OCI-LY7 (cell line): ENCODE measurements at regions not wholly inside any gene's neighbourhood (a gene's known extent, or its start where the extent isn't known, plus 50 kb on each side); places are given as distances from the start of the nearest gene placed in this dataset.

Source experiments
- BruUV-seq: library from RNA; stranded (reverse); fragments of 400-500 nt; replicated peaks from 2 replicates; lab custom pipeline; 2021; lab: Mats Ljungman, UMichigan
- CTCF ChIA-PET: fragments of 300-600 bp; sonication (Branson Sonifier 250); formaldehyde crosslinking; loops from one replicate; lab custom pipeline; 2022; ENCODE audit warnings: antibody characterized with exemption; ENCODE audit not compliant: unreplicated experiment; lab: Charles Lee
- POLR2A ChIA-PET: fragments of 300-600 bp; sonication (Branson Sonifier 250); formaldehyde crosslinking; loops from one replicate; lab custom pipeline; 2022; ENCODE audit warnings: antibody characterized with exemption; lab: Charles Lee
- DNase-seq: peaks from one replicate; pipeline ENCODE4 v3.0.0-alpha.2; 2015; ENCODE audit warnings: low spot score
- H2AFZ ChIP-seq: fragments of 200-600 bp; sonication (generic), shearing (Covaris generic); 2 replicates; pipeline ENCODE4 v1.6.1; 2014; ENCODE audit warnings: mild to moderate bottlenecking, antibody characterized with exemption, low read length, moderate library complexity
- H3K27ac ChIP-seq: fragments of 200-600 bp; sonication (generic); 2 replicates; pipeline ENCODE4 v1.5.1; 2014; ENCODE audit warnings: mixed run types, low read depth, mild to moderate bottlenecking, moderate library complexity, low read length, inconsistent platforms; ENCODE audit not compliant: poor library complexity, severe bottlenecking
- H3K36me3 ChIP-seq: fragments of 200-600 bp; sonication (generic); 2 replicates; pipeline ENCODE4 v1.6.1; 2014; ENCODE audit warnings: mild to moderate bottlenecking, antibody characterized with exemption, low read length, moderate library complexity, mixed read lengths; ENCODE audit not compliant: insufficient read depth
- H3K4me1 ChIP-seq: fragments of 200-600 bp; sonication (generic); 2 replicates; pipeline ENCODE4 v1.5.1; 2014; ENCODE audit warnings: mild to moderate bottlenecking, low read length; ENCODE audit not compliant: insufficient read depth, poor library complexity, severe bottlenecking
- H3K4me2 ChIP-seq: fragments of 200-600 bp; sonication (generic); 2 replicates; pipeline ENCODE4 v1.6.1; 2014; ENCODE audit warnings: mild to moderate bottlenecking, low read length
- H3K4me3 ChIP-seq: fragments of 200-600 bp; sonication (generic); 2 replicates; pipeline ENCODE4 v1.5.1; 2014; ENCODE audit warnings: mild to moderate bottlenecking, low read depth, low read length; ENCODE audit not compliant: poor library complexity, severe bottlenecking
- H3K79me2 ChIP-seq: fragments of 200-600 bp; sonication (generic); 2 replicates; pipeline ENCODE4 v1.6.1; 2016; ENCODE audit warnings: low read depth, mild to moderate bottlenecking, low read length, moderate library complexity, mixed read lengths; ENCODE audit not compliant: insufficient read depth
- H3K9me2 ChIP-seq: fragments of 200-600 bp; sonication (generic); 2 replicates; pipeline ENCODE4 v1.6.1; 2016; ENCODE audit warnings: mild to moderate bottlenecking, low read length, mixed read lengths; ENCODE audit not compliant: insufficient read depth
- H3K9me3 ChIP-seq: fragments of 200-600 bp; sonication (generic); 2 replicates; pipeline ENCODE4 v1.6.1; 2014; ENCODE audit warnings: mild to moderate bottlenecking, mixed run types, low read length, mixed read lengths
- H4K20me1 ChIP-seq: fragments of 200-600 bp; sonication (generic); 2 replicates; pipeline ENCODE4 v1.6.1; 2014; ENCODE audit warnings: mild to moderate bottlenecking, antibody characterized with exemption, low read length, moderate library complexity, mixed read lengths; ENCODE audit not compliant: insufficient read depth
- CTCF ChIP-seq: fragments of 200-600 bp; sonication (generic); conservative IDR thresholded peaks from 2 replicates; pipeline ENCODE4 v1.5.1; 2014; ENCODE audit warnings: mild to moderate bottlenecking, antibody characterized with exemption, low read length, moderate library complexity, mixed read lengths
- EZH2phosphoT487 ChIP-seq: fragments of 200-600 bp; sonication (generic); IDR thresholded peaks from 2 replicates; pipeline ENCODE4 v1.6.1; 2018; ENCODE audit warnings: low read depth, borderline replicate concordance, mild to moderate bottlenecking, mixed run types, antibody characterized with exemption, low read length, moderate library complexity, mixed read lengths
- intact Hi-C: fragments of 100-400 bp; cut with micrococcal nuclease; formaldehyde crosslinking; loops from one replicate; pipeline ENCODE4 v1.10.0; 2022; ENCODE audit not compliant: unreplicated experiment

GRCh38 chr3:11929531-11929930, 74.7 kb upstream of the SYN2 start:
- H3K9me2 ChIP-seq, result no peaks in the 10 kb centered on the region
- H3K4me3 ChIP-seq, result no peak overlapping the region
- BruUV-seq, result no TSS peak
- H3K27ac ChIP-seq, result no peak overlapping the region
- ChIA-PET POLR2A (no interaction called here), CTCF (no interaction called here)
- no peaks in the 10 kb centered on the region for H3K9me3 ChIP-seq
- TF ChIP-seq CTCF (no peak), EZH2phosphoT487 (no peak)
- no peak overlapping the region for H3K4me2 ChIP-seq
- H4K20me1 ChIP-seq, result no peaks in the 10 kb centered on the region
- DNase-seq, result no peak
- H3K4me1 ChIP-seq, result no peaks in the 10 kb centered on the region
- intact Hi-C loops, result no loop called here
- H2AFZ ChIP-seq, result no peak overlapping the region
- no peaks in the 10 kb centered on the region for H3K79me2 ChIP-seq
- no peaks in the 10 kb centered on the region for H3K36me3 ChIP-seq

- no peaks in the 10 kb centered on the region for H3K79me2 ChIP-seq
- H3K36me3 ChIP-seq, result no peaks in the 10 kb centered on the region
- TF ChIP-seq EZH2phosphoT487 (no peak), CTCF (no peak)
- no TSS peak for BruUV-seq
- H3K4me1 ChIP-seq, result no peaks in the 10 kb centered on the region
- H3K27ac ChIP-seq, result no peak overlapping the region
- H3K9me3 ChIP-seq, result no peaks in the 10 kb centered on the region
- no peak overlapping the region for H3K4me2 ChIP-seq
- CTCF ChIA-PET, result no interaction called here
- intact Hi-C loops, result no loop called here
- no peaks in the 10 kb centered on the region for H4K20me1 ChIP-seq
- H3K9me2 ChIP-seq, result no peaks in the 10 kb centered on the region
- POLR2A ChIA-PET, result interaction anchor here (0.5 kb wide), 1 partner anchor 518 kb away, joined by 3 read pairs; no protein-coding TSS in a partner anchor
- H2AFZ ChIP-seq, result no peak overlapping the region
- no peak overlapping the region for H3K4me3 ChIP-seq
- DNase-seq, result no peak
Observed at GRCh38 chr3:11930084-11930483, 74.1 kb upstream of the SYN2 start.

GRCh38 chr3:11932636-11933035, 71.6 kb upstream of the SYN2 start:
- intact Hi-C loops, result no loop called here
- ChIA-PET POLR2A (no interaction called here), CTCF (no interaction called here)
- no peaks in the 10 kb centered on the region for H3K9me2 ChIP-seq
- H3K4me1 ChIP-seq, result no peaks in the 10 kb centered on the region
- H3K4me3 ChIP-seq, result no peak overlapping the region
- H3K79me2 ChIP-seq, result no peaks in the 10 kb centered on the region
- TF ChIP-seq CTCF (no peak), EZH2phosphoT487 (no peak)
- BruUV-seq, result no TSS peak
- no peak overlapping the region for H3K27ac ChIP-seq
- no peaks in the 10 kb centered on the region for H3K9me3 ChIP-seq
- DNase-seq, result no peak
- no peaks in the 10 kb centered on the region for H3K36me3 ChIP-seq
- H4K20me1 ChIP-seq, result no peaks in the 10 kb centered on the region
- no peak overlapping the region for H2AFZ ChIP-seq
- no peak overlapping the region for H3K4me2 ChIP-seq
